GM18873 (cell line): ENCODE measurements at regions not wholly inside any gene's neighbourhood (a gene's known extent, or its start where the extent isn't known, plus 50 kb on each side); places are given as distances from the start of the nearest gene placed in this dataset.
"Not testable (repeated sequence)": the region's sequence is repeated elsewhere in the genome, so short reads cannot be mapped to it uniquely, and the experiment has no call there.

Experiments used
- ATAC-seq: cut with Tn5 transposase; IDR thresholded peaks from one replicate; pipeline ENCODE4 v1.9.1; 2021; ENCODE audit warnings: mild to moderate bottlenecking, moderate library complexity, moderate number of reproducible peaks; ENCODE audit not compliant: unreplicated experiment, low FRiP score

- no peak for ATAC-seq
Observed at GRCh38 chr4:82248903-82249632, 124.7 kb downstream of the HNRNPD start.

DNA sequence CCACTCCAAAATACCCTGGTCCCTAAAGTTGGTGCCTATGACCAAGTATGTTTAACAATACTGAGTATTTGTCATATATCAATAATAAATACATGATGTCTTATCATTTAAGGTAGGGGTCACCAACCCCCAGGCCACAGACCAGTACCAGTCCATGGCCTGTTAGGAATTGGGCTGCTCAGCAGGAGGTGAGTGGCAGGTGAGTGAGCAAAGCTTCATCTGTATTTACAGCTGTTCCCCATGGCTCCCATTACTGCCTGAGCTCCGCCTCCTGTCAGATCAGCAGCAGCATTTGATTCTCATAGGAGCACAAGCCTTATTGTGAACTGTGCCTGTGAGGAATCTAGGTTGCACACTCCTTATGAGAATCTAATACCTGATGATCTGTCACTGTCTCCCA is 126.2 kb downstream of the HNRNPD start:
- ATAC-seq: no peak

DNA sequence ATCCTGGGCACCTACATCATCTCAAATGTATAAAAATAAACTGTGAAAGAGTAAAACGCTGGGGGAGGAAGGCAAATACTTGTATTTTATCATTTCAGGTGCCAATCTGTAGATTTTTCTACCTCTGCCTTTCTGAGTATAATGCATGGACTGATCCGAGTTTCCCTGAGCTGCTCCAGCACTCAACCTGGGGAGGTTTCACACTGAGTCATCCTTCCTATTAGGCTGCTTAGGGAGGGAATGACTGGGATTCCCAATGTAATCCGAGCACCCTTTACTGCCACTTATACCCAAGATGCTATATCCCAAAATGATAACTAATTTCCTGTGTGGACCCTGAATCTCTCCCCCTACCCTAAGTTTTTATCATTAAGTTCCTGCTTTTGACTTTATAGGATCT is 126.6 kb downstream of the HNRNPD start:
- no peak for ATAC-seq

GRCh38 chr4:82241534-82241933 is 132.3 kb downstream of the HNRNPD start:
- no peak for ATAC-seq

DNA sequence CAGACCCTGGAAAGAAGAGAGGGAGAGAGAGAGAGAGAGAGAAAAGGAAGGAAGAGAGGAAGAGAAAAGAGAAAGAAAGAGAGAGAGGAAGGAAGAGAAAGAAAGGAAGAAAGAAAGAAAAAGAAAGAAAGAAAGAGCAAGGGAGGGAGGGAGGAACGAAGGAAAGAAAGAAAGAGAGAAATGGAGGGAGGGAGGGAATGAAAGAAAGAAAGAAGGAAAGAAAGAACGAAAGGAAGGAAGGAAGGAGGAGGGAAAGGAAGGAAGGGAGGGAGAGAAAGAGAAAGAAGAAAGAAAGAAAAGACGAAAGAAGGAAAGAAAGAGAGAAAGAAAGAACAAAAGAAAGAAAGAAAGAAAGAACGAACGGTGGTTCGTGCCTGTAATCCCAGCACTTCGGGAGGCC is 133.4 kb downstream of the HNRNPD start:
- no peak for ATAC-seq

- not testable (repeated sequence) for ATAC-seq
Observed at GRCh38 chr4:82237142-82237541, 136.6 kb downstream of the HNRNPD start.

- no peak for ATAC-seq
Observed at GRCh38 chr4:82235346-82235745, 138.4 kb downstream of the HNRNPD start.

- ATAC-seq: no peak
Observed at GRCh38 chr4:82232891-82233290, 140.9 kb downstream of the HNRNPD start.

GRCh38 chr4:82231806-82232205 is 142.0 kb downstream of the HNRNPD start:
- no peak for ATAC-seq

DNA sequence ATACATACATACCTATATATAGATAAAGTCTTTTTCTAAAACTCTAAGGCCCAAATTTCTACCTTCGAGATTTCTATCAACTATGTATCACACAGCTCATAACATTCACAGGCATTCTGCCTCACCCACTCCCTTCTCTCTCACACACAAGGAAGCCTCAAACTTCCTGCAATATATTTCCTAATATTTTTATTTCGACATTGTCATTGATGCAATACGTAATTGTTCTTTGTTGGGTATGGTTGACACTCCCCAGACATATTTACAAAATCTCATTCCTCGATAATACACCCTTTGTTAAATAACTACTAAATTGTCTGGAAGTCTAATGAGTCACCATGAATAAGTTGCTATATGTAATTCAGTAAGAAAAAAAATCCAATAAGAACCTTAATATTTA is 143.5 kb downstream of the HNRNPD start:
- no peak for ATAC-seq

DNA sequence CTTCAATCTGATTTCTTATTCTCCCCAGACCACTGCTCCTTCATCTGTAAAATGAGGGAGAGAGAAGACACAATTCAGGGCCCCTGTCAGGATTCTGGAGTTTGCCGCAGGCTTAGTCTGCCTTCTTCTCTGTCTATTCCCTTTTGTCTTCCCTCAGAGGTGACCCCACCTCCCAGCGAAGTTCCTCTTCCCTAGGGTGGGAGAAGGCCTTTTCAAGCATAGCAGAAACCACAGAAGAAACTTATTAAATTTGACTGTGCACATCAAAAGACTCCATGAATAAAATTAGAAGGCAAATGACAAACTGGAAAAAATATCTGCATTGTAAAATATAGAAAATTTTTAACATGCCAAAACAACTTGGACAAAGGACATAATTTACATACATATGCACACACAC is 148.8 kb downstream of the HNRNPD start:
- ATAC-seq: no peak

- ATAC-seq: no peak
Observed at GRCh38 chr4:82223715-82224114, 150.1 kb downstream of the HNRNPD start.

DNA sequence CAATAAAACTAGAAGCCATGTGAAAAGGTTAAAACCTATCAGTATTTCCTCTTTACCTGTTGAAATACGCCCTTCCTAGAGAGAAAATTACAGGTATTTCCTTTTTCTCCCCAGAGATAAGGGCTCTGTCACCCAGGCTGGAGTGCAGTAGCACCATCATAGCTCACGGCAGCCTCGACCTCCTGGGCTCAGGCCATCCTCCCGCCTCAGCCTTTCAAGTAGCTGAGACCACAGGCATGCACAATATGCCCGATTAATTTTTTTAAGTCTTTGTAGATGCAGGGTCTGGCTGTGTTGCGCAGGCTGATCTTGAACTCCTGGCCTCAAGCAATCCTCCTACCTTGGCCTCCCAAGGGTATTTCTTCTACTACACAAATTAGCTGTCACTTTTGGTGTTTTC is 154.4 kb downstream of the HNRNPD start:
- ATAC-seq: no peak

DNA sequence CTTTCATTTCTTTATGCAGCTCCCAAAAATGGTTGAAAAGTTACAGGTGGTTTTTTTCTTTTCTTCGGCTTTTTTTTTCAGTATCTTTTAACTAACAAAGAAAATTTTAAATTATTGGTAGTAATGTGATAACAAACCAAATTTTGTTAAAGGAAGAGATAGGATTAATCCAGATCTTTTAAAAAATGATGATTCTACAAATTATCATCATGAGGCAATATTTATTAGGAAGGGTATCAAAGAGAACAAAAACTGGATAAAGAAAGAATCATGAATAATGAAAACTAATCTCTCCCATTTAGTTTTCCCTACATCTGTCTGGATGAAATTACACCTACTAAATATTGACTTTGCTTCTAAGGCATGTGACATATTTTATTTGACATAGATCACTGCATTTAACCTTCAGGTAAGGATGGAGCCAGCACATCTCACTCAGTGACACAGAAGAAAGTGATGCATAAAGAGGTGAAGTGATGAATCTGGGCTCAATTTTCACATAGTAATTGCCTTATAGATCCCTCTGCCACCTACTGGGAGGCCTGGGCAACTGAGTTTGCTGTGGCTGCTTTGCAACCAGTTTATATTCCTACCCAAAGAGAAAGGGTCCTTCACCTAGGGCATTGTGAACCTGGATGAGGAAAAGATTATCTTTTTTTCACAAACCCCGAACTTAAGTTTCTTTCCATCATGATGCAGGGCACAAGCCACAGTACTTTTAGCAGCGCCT is 155.6 kb downstream of the HNRNPD start:
- no peak for ATAC-seq

GRCh38 chr4:82216219-82216618 is 157.6 kb downstream of the HNRNPD start:
- ATAC-seq: no peak

DNA sequence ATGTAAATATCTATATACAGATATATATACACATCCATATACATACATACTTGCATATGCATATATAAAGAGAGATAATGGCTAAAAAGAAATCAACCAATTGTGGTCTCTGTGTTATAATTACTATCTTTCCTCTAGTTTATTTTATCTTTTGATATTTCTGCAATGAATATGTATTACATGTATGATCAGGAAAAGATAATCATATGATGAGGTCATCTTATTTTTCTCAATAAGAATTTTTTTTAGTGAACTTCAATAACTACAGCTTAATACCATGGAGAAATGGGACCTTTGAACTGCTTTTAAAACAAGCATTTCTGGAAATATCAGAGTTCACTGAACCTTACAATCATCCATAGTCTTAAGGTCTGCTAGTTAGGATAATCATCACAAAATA is 158.0 kb downstream of the HNRNPD start:
- no peak for ATAC-seq

- no peak for ATAC-seq
Observed at GRCh38 chr4:82215039-82215438, 158.8 kb downstream of the HNRNPD start.

- no peak for ATAC-seq
Observed at GRCh38 chr4:82213485-82214417, 160.0 kb downstream of the HNRNPD start.

DNA sequence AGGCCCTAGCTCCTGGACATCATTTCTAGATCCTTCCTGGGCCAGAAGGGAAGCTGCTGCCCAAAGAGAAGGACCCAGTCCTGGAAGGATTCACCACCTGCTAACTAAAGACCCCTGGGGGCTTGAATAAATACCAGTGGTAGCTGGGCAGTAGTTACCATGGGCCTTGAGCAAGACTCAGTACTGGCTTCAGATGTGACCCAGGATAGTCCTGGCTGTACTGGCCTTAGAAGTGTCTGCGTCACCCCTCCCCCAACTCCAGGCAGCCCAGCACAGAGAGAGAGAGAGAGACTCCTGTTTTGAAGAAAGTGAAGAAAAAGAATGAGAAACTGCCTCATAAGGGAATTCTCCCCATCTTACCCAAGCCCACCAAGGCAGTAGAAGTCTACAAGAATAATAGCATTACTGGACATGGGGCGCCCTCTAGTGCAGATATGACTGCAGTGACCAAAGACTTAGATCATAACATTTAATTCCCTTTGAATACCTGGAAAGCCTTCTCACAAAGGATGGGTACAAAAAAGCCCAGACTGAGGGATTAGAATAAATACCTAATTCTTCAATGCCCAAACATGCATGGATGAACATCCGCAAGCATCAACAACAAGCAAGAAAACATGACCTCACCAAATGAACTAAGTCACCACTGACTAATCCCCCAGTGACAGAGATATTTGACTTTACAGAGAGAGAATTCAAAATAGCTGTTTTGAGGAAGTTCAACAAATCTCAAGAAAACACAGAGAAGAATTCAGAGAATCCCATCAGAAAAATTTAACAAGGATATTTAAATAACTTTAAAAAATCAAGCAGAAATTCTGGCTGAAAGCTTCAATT is 171.8 kb downstream of the HNRNPD start:
- ATAC-seq: no peak

GRCh38 chr4:82201303-82201702 is 172.5 kb downstream of the HNRNPD start:
- ATAC-seq: no peak
